Left ventricle myocardium inferior (tissue), 1 donor: ENCODE measurements at regions not wholly inside any gene's neighbourhood (a gene's known extent, or its start where the extent isn't known, plus 50 kb on each side); places are given as distances from the start of the nearest gene placed in this dataset.

Source experiments
- DNase-seq: peaks from one replicate; pipeline ENCODE4 v3.0.0-alpha.2; 2020
- H3K27ac ChIP-seq: fragments of 200-600 bp; replicated peaks from 2 replicates; pipeline ENCODE4 v1.8.0; 2021
- H3K27me3 ChIP-seq: fragments of 200-600 bp; 2 replicates; pipeline ENCODE4 v1.8.0; 2021; ENCODE audit warnings: low read depth
- H3K36me3 ChIP-seq: fragments of 200-600 bp; 2 replicates; pipeline ENCODE4 v1.8.0; 2021
- H3K4me1 ChIP-seq: fragments of 200-600 bp; 2 replicates; pipeline ENCODE4 v1.8.0; 2021
- H3K4me3 ChIP-seq: fragments of 200-600 bp; 2 replicates; pipeline ENCODE4 v1.8.0; 2021; ENCODE audit warnings: mild to moderate bottlenecking, moderate library complexity
- H3K9me3 ChIP-seq: fragments of 200-600 bp; replicated peaks from 2 replicates; pipeline ENCODE4 v1.8.0; 2021
- intact Hi-C: fragments of 100-400 bp; cut with micrococcal nuclease; formaldehyde crosslinking; loops from one replicate; pipeline ENCODE4 v1.11.0; 2022
- TF ChIP-seq, protein P1 (sequence below): fragments of 200-600 bp; IDR thresholded peaks from 2 replicates; pipeline ENCODE4 v1.8.0; 2021; ENCODE audit warnings: antibody characterized with exemption, mild to moderate bottlenecking, borderline replicate concordance
- donor health status: DM: no; HTN: yes; CAD: no; lungs with severe emphysema.

DNA sequence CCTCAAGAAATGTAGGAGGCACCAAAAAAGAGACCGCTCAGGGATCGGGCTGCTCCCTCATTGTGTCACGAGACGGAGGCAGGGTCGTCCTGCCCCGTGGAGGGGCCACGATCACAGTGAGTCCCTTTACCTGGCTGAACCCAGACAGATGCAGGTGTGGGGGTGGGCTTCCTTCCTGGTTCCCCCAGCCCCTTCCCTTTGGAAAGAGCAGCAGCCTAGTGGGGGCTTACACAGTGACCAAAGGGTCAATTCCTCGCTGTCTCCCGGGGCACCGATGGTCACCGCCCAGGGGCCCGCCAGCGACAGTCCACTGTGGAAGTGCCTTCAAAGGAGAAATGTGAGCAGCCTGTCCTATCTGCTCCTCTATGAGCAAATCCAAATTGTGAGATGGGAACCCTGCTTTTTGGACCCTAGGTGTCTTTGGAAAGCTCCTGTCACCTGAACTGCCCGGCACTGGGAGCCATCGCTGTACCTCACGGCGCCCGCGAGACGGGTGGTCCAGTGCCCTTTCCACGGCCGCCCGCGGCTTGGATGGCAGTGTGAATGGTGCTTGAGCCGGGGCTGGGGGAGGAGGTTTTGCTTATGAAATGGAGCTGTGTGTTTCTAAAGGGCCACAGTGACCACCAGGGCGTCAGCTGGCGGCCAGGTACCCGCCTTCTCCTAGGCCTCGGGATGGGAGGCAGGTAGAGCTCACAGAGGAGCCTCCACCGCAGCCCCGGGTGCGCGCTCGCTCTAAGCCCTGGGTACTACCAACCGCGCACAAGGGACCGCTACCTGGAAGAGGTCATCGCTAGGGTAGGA, 155.7 kb downstream of the KLF13 start:
- peaks cover 4% of the 10 kb centered on the region for H3K4me1 ChIP-seq
- no peaks in the 10 kb centered on the region for H3K9me3 ChIP-seq
- H3K36me3 ChIP-seq, result no peaks in the 10 kb centered on the region
- H3K27ac ChIP-seq, result no peak overlapping the region
- peaks cover 33% of the 10 kb centered on the region for H3K27me3 ChIP-seq
- no peak overlapping the region for H3K4me3 ChIP-seq
- no peak for DNase-seq
- TF ChIP-seq, protein P1, sequence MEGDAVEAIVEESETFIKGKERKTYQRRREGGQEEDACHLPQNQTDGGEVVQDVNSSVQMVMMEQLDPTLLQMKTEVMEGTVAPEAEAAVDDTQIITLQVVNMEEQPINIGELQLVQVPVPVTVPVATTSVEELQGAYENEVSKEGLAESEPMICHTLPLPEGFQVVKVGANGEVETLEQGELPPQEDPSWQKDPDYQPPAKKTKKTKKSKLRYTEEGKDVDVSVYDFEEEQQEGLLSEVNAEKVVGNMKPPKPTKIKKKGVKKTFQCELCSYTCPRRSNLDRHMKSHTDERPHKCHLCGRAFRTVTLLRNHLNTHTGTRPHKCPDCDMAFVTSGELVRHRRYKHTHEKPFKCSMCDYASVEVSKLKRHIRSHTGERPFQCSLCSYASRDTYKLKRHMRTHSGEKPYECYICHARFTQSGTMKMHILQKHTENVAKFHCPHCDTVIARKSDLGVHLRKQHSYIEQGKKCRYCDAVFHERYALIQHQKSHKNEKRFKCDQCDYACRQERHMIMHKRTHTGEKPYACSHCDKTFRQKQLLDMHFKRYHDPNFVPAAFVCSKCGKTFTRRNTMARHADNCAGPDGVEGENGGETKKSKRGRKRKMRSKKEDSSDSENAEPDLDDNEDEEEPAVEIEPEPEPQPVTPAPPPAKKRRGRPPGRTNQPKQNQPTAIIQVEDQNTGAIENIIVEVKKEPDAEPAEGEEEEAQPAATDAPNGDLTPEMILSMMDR, result no peak
- intact Hi-C loops, result loop anchor here (10.0 kb wide), 1 partner anchor 48 kb away; no protein-coding TSS in a partner anchor

DNA sequence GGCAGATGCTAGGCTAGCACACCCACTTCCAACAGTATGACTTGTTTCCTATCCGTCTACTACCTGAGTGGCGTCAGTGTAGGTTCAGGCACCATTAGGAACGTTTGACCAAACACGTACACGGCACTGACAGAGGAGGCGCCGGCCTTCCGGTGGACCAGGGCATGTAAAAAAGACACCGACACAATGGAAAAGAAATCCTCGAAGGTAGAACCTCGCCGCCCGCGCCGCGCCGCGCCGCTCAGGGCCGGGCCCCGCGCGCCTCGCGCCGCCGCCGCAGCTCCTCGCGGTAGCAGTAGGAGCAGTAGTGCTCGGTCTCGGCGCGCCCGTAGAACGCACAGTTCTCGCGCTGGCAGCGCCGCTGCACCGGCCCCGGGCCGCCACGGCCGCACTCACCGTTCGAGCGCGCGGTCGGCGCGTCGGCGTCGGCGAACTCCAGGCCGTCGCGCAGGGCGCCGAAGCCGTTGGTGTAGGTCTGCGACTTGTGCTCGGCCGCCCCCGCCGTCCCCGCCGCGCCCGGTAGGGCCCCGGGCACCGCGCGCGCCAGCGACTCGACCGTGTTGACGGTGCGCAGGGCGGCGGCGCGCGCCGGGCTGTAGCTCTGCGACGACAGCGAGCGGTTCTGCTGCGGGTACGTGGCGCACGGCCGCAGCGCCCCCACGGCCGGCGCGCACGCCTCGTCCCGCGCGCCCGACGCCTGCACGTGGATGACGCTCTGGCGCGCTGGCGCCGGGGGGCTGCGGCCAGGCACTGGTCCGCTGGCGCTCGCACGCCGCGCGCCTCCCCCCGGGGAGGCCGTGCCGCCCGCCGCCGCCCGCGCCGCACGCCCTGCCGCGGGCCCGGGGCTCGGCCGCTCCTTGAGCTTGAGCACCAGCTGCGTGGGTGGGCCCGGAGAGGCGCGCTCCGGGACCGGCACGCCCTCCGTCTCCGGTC, 156.7 kb downstream of the KLF13 start:
- peaks cover 33% of the 10 kb centered on the region for H3K27me3 ChIP-seq
- H3K4me3 ChIP-seq, result peak overlapping the region; percentile 54
- intact Hi-C loops, result loop anchor here (10.0 kb wide), 1 partner anchor 49 kb away; no protein-coding TSS in a partner anchor
- H3K4me1 ChIP-seq, result peaks cover 10% of the 10 kb centered on the region
- no peak overlapping the region for H3K27ac ChIP-seq
- TF ChIP-seq, protein P1, result no peak
- H3K36me3 ChIP-seq, result no peaks in the 10 kb centered on the region
- no peaks in the 10 kb centered on the region for H3K9me3 ChIP-seq
- no peak for DNase-seq

DNA sequence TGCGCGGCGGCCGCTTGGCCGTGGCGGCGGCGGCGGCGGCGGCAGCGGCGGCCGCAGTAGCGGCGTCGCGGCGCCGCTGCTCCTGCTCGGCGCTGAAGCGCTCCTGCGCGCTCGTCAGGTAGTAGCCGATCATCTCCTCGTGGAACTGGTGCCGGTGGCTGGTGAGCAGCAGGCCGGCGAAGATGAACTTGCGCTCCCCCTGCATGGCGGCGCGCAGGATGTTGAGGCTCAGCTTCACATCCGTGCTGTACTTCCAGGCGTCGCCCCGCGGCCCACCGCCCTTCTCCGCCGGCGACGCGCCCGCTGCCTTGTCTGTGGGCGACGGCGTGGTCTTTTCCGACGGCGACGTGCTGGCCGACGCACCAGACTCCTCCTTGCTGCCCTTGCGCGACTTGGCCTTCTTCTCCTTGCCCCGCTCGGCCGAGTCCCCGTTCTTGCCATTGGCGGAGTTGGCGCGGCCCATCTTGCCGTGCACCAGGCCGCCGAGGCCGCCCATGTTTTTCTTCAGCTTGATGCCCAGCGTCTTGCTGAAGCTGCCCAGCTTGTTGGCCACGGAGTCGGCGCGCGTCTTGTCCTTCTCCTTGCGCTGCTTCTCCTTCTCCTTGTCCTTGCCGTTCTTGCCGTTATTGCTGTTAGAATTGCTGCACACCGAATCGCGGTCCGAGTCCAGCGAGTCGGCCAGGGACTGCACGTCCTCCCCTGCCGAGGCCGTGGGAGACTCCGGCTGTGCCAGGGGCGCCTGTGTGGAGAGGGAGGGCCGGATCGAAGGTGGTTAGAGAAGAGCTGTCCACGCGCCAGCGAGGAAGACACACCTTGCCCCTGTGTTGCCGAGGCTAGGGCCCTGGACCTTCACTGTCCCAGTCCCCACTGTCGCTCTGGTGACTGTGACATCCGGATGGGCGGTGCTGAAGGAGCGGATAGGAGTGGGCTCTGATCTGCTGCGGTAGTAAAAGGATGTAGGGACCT, 157.6 kb downstream of the KLF13 start:
- TF ChIP-seq, protein P1, result no peak
- DNase-seq, result no peak
- H3K27me3 ChIP-seq, result peaks cover 30% of the 10 kb centered on the region
- H3K4me3 ChIP-seq, result peak overlapping the region; percentile 21
- peaks cover 20% of the 10 kb centered on the region for H3K4me1 ChIP-seq
- no peaks in the 10 kb centered on the region for H3K36me3 ChIP-seq
- H3K27ac ChIP-seq, result no peak overlapping the region
- H3K9me3 ChIP-seq, result no peaks in the 10 kb centered on the region
- intact Hi-C loops, result loop anchor here (10.0 kb wide), 1 partner anchor 49 kb away; no protein-coding TSS in a partner anchor

DNA sequence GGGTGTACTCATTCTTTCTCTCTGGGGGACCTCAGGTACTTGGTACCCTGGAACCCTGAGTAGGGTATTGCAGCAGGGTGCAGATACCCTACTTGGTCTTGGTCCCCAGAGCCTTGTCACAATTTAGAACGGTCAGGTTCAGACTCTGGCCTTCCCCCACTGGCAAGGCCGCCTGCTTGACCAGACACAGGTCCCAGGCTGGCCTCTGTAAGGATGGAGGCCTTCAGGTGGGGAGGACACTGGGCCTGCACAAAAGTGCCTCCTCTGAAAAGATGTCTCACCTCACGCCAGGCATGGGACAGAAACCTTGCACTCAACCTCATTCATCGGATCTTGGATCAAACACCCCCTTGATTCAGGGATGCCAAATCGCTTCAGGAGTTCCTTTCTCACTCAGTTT, 158.4 kb downstream of the KLF13 start:
- Histone ChIP-seq H3K4me1 (peaks cover 27% of the 10 kb centered on the region), H3K36me3 (no peaks in the 10 kb centered on the region), H3K27ac (no peak overlapping the region), H3K4me3 (no peak overlapping the region), H3K27me3 (peaks cover 30% of the 10 kb centered on the region), H3K9me3 (no peaks in the 10 kb centered on the region)
- DNase-seq, result no peak
- TF ChIP-seq, protein P1, result no peak
- intact Hi-C loops, result loop anchor here (5.0 to 10.0 kb wide), 2 partner anchors 50 to 283 kb away; no protein-coding TSS in a partner anchor

DNA sequence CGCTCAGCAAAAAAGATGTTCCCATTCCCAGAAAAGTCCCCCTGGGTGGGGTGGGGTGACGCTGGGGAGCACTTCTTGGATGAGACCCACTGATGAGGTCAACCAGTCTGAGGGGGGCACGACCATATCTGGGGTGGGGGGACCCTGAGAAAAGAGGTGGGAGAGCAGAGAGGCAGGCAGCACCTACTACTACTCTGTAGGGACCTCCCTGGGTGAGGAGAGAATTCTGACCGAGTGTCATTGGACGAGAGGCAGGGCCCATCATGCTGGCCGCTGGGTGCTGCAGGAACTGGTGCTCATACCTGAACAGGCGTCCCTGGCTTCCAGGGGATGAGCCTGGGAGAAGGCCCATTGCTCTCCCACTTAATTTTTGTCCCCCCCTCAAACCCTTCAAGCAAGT, 158.8 kb downstream of the KLF13 start:
- intact Hi-C loops, result loop anchor here (5.0 to 10.0 kb wide), 2 partner anchors 51 to 283 kb away; no protein-coding TSS in a partner anchor

More for the DNA sequence above, 158.8 kb downstream of the KLF13 start:
- no peak overlapping the region for H3K27ac ChIP-seq
- no peaks in the 10 kb centered on the region for H3K36me3 ChIP-seq
- no peak for DNase-seq
- peaks cover 30% of the 10 kb centered on the region for H3K27me3 ChIP-seq
- no peak overlapping the region for H3K4me3 ChIP-seq
- no peaks in the 10 kb centered on the region for H3K9me3 ChIP-seq
- TF ChIP-seq, protein P1, result no peak
- peaks cover 31% of the 10 kb centered on the region for H3K4me1 ChIP-seq
